ENCODE measurements at regions not wholly inside any gene's neighbourhood (a gene's known extent, or its start where the extent isn't known, plus 50 kb on each side); places are given as distances from the start of the nearest gene placed in this dataset.

DNA sequence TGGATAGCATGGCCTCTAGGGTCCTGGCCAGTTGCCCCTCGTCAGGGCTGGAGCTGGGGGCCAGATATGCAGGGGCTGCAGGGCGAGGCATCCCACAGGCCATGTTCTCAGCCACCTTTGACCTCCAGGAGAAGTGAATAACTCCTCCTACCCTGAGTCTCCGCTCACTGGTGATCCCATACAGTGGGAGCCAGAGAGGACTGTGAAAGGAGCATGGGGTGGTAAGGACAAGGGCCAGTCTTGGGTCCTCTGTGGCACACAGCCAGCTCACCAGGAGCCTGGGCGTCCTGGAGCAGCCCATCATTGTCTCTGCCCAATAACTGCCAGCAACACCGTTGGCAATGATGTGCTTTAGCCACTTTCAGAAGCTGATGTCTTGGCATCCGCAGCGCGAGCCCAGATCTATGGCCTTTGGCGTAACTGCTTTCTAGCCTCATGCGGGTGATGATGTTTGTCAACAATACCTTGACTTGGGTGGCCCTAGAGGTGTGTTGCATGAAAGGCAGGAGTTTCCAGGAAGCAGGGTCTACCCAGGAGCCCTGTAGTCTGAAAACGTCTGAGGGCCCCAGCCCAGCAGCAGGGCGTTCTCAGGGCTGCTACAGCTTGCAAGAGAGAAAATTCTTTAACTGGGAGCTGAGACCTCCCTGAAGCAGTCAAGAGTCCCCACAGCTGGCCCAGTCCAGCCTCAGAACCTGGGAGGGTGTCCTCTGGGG is 61.1 kb upstream of the IQSEC1 start:
- Histone ChIP-seq H3K4me3 (ENCODE audit: low read depth in 1 of 5, low read length in 5 of 5) (no peak overlapping the region), H3K9me3 (ENCODE audit: control insufficient read depth in 5 of 5, low read length in 5 of 5) (no peaks in the 10 kb centered on the region), H3K27ac (ENCODE audit: low read depth, low read length) (no peak overlapping the region), H3K36me3 (ENCODE audit: control insufficient read depth in 5 of 5, insufficient read depth in 5 of 5, low read length in 5 of 5) (no peaks in the 10 kb centered on the region), H3K4me1 (ENCODE audit: control insufficient read depth in 5 of 5, insufficient read depth in 5 of 5, low read length in 5 of 5) (peaks cover 0 to 34% (median 19%) of the 10 kb centered on the region in 5 donors), H3K27me3 (ENCODE audit: control insufficient read depth in 5 of 5, insufficient read depth in 4 of 5, low read length in 5 of 5) (no peaks in the 10 kb centered on the region), H3K9ac (ENCODE audit: low read length in 5 of 5) (no peak overlapping the region)

GRCh38 chr3:13133471-13133981 is 60.3 kb upstream of the IQSEC1 start:
- H3K4me1 ChIP-seq (ENCODE audit: control insufficient read depth in 5 of 5, insufficient read depth in 5 of 5, low read length in 5 of 5): peaks cover 0 to 34% (median 19%) of the 10 kb centered on the region in 5 donors
- no peak overlapping the region for H3K27ac ChIP-seq (ENCODE audit: low read depth, low read length)
- no peak overlapping the region for H3K9ac ChIP-seq (ENCODE audit: low read length in 5 of 5)
- H3K4me3 ChIP-seq (ENCODE audit: low read depth in 1 of 5, low read length in 5 of 5): no peak overlapping the region
- no peaks in the 10 kb centered on the region for H3K36me3 ChIP-seq (ENCODE audit: control insufficient read depth in 5 of 5, insufficient read depth in 5 of 5, low read length in 5 of 5)
- no peaks in the 10 kb centered on the region for H3K9me3 ChIP-seq (ENCODE audit: control insufficient read depth in 5 of 5, low read length in 5 of 5)
- H3K27me3 ChIP-seq (ENCODE audit: control insufficient read depth in 5 of 5, insufficient read depth in 4 of 5, low read length in 5 of 5): no peaks in the 10 kb centered on the region

- Histone ChIP-seq H3K27ac (ENCODE audit: low read depth, low read length) (no peak overlapping the region), H3K27me3 (ENCODE audit: control insufficient read depth in 5 of 5, insufficient read depth in 4 of 5, low read length in 5 of 5) (no peaks in the 10 kb centered on the region), H3K9ac (ENCODE audit: low read length in 5 of 5) (no peak overlapping the region), H3K4me3 (ENCODE audit: low read depth in 1 of 5, low read length in 5 of 5) (no peak overlapping the region), H3K36me3 (ENCODE audit: control insufficient read depth in 5 of 5, insufficient read depth in 5 of 5, low read length in 5 of 5) (no peaks in the 10 kb centered on the region), H3K9me3 (ENCODE audit: control insufficient read depth in 5 of 5, low read length in 5 of 5) (no peaks in the 10 kb centered on the region), H3K4me1 (ENCODE audit: control insufficient read depth in 5 of 5, insufficient read depth in 5 of 5, low read length in 5 of 5) (peaks cover 0 to 34% (median 19%) of the 10 kb centered on the region in 5 donors)
Observed at GRCh38 chr3:13132731-13133410, 59.6 kb upstream of the IQSEC1 start.

DNA sequence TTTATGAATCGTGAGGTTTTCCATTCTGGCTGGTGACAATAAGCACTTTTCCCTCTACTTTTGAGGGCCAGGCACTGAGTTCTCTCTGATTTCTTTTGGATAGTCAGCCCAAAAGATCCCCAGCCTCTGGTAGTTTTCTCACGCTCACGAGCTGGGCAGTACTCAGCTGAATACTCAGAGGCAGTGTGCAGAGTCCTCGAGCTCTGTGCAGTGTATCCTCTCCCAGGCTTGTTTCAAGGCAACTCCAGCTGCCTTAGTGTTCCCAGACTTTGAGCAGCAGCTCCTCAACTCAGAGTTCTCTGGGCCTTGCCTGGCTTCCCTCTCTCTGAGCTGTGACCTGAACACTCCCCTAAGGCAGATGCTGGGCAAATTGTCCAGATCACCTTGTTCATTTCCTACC is 59.1 kb upstream of the IQSEC1 start:
- no peaks in the 10 kb centered on the region for H3K36me3 ChIP-seq (ENCODE audit: control insufficient read depth in 5 of 5, insufficient read depth in 5 of 5, low read length in 5 of 5)
- H3K4me1 ChIP-seq (ENCODE audit: control insufficient read depth in 5 of 5, insufficient read depth in 5 of 5, low read length in 5 of 5): peaks cover 0 to 34% (median 19%) of the 10 kb centered on the region in 5 donors
- H3K9me3 ChIP-seq (ENCODE audit: control insufficient read depth in 5 of 5, low read length in 5 of 5): no peaks in the 10 kb centered on the region
- no peak overlapping the region for H3K27ac ChIP-seq (ENCODE audit: low read depth, low read length)
- H3K27me3 ChIP-seq (ENCODE audit: control insufficient read depth in 5 of 5, insufficient read depth in 4 of 5, low read length in 5 of 5): no peaks in the 10 kb centered on the region
- H3K9ac ChIP-seq (ENCODE audit: low read length in 5 of 5): no peak overlapping the region
- no peak overlapping the region for H3K4me3 ChIP-seq (ENCODE audit: low read depth in 1 of 5, low read length in 5 of 5)

DNA sequence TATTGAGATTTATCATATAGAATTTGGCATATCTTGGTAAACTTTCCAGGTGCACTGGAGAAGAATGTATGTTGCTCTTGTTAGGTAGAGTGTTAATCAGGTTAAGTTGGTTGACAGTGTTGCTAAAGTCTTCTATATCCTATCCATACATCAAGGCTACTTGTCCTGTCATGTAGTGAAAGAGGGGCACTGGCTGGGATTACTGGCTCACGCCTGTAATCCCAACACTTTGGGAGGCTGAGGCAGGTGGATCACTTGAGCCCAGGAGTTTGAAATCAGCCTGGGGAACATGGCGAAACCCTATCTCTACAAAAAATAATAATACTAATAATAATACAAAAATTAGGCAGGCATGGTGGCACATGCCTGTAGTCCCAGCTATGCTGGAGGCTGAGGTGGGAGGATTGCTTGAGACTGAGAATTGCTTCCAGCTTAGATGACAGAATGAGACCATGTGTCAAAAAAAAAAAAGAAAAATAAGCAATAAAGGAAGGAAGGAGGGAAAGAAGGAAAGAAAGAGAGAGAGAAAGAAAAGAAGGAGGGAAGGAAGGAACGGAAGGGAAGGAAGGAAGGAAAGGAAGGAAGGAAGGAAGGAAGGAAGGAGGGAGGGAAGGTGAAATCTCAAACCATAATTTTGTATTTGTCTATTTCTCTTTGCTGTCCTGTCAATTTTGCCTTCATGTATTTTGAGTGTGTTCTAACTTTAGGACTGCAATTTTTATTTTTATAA is 57.4 kb upstream of the IQSEC1 start:
- Histone ChIP-seq H3K4me1 (ENCODE audit: control insufficient read depth in 5 of 5, insufficient read depth in 5 of 5, low read length in 5 of 5) (peaks cover 0 to 28% (median 17%) of the 10 kb centered on the region in 5 donors), H3K9me3 (ENCODE audit: control insufficient read depth in 5 of 5, low read length in 5 of 5) (no peaks in the 10 kb centered on the region)

GRCh38 chr3:13125092-13126015 is 52.1 kb upstream of the IQSEC1 start:
- Histone ChIP-seq H3K27me3 (ENCODE audit: control insufficient read depth in 5 of 5, insufficient read depth in 4 of 5, low read length in 5 of 5) (peaks cover 0 to 4% (median 0%) of the 10 kb centered on the region in 5 donors), H3K4me1 (ENCODE audit: control insufficient read depth in 5 of 5, insufficient read depth in 5 of 5, low read length in 5 of 5) (no peaks in the 10 kb centered on the region), H3K36me3 (ENCODE audit: control insufficient read depth in 5 of 5, insufficient read depth in 5 of 5, low read length in 5 of 5) (no peaks in the 10 kb centered on the region), H3K27ac (ENCODE audit: low read depth, low read length) (no peak overlapping the region), H3K9me3 (ENCODE audit: control insufficient read depth in 5 of 5, low read length in 5 of 5) (no peaks in the 10 kb centered on the region), H3K9ac (ENCODE audit: low read length in 5 of 5) (no peak overlapping the region), H3K4me3 (ENCODE audit: low read depth in 1 of 5, low read length in 5 of 5) (no peak overlapping the region)

More for the DNA sequence above, 57.4 kb upstream of the IQSEC1 start:
- H3K27ac ChIP-seq (ENCODE audit: low read depth, low read length): no peak overlapping the region
- no peak overlapping the region for H3K4me3 ChIP-seq (ENCODE audit: low read depth in 1 of 5, low read length in 5 of 5)
- H3K9ac ChIP-seq (ENCODE audit: low read length in 5 of 5): no peak overlapping the region
- no peaks in the 10 kb centered on the region for H3K27me3 ChIP-seq (ENCODE audit: control insufficient read depth in 5 of 5, insufficient read depth in 4 of 5, low read length in 5 of 5)
- H3K36me3 ChIP-seq (ENCODE audit: control insufficient read depth in 5 of 5, insufficient read depth in 5 of 5, low read length in 5 of 5): no peaks in the 10 kb centered on the region

- H3K27me3 ChIP-seq (ENCODE audit: control insufficient read depth in 5 of 5, insufficient read depth in 4 of 5, low read length in 5 of 5): peaks cover 0 to 7% (median 0%) of the 10 kb centered on the region in 5 donors
- no peak overlapping the region for H3K4me3 ChIP-seq (ENCODE audit: low read depth in 1 of 5, low read length in 5 of 5)
- no peaks in the 10 kb centered on the region for H3K36me3 ChIP-seq (ENCODE audit: control insufficient read depth in 5 of 5, insufficient read depth in 5 of 5, low read length in 5 of 5)
- no peaks in the 10 kb centered on the region for H3K9me3 ChIP-seq (ENCODE audit: control insufficient read depth in 5 of 5, low read length in 5 of 5)
- H3K27ac ChIP-seq (ENCODE audit: low read depth, low read length): no peak overlapping the region
- H3K4me1 ChIP-seq (ENCODE audit: control insufficient read depth in 5 of 5, insufficient read depth in 5 of 5, low read length in 5 of 5): no peaks in the 10 kb centered on the region
- H3K9ac ChIP-seq (ENCODE audit: low read length in 5 of 5): no peak overlapping the region
Observed at GRCh38 chr3:13124631-13125030, 51.4 kb upstream of the IQSEC1 start.

DNA sequence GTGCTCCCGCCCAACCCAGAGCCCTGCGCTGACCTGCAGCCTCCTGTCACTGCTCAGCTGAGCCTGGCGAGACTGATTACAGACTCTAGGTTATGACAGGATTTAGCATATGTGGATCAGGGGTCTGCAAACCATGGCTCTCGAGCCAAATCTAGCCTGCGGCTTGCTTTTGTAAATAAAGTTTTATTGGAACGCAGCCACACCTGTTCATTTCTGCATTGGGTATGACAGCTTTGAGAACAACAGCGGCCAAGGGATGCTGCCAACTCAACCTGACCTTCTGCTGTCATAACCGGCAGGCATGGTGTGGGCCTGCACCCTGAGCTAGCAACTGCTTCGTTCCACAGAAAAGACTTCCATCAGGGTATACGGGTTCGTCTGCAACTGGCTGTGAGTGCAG is 50.5 kb upstream of the IQSEC1 start:
- H3K36me3 ChIP-seq (ENCODE audit: control insufficient read depth in 5 of 5, insufficient read depth in 5 of 5, low read length in 5 of 5): no peaks in the 10 kb centered on the region
- peaks cover 0 to 7% (median 0%) of the 10 kb centered on the region in 5 donors for H3K27me3 ChIP-seq (ENCODE audit: control insufficient read depth in 5 of 5, insufficient read depth in 4 of 5, low read length in 5 of 5)
- H3K4me1 ChIP-seq (ENCODE audit: control insufficient read depth in 5 of 5, insufficient read depth in 5 of 5, low read length in 5 of 5): no peaks in the 10 kb centered on the region
- H3K9ac ChIP-seq (ENCODE audit: low read length in 5 of 5): no peak overlapping the region
- H3K27ac ChIP-seq (ENCODE audit: low read depth, low read length): no peak overlapping the region
- H3K4me3 ChIP-seq (ENCODE audit: low read depth in 1 of 5, low read length in 5 of 5): no peak overlapping the region
- H3K9me3 ChIP-seq (ENCODE audit: control insufficient read depth in 5 of 5, low read length in 5 of 5): no peaks in the 10 kb centered on the region

GRCh38 chr3:13123013-13123654 is 49.9 kb upstream of the IQSEC1 start:
- Histone ChIP-seq H3K9ac (ENCODE audit: low read length in 5 of 5) (no peak overlapping the region), H3K36me3 (ENCODE audit: control insufficient read depth in 5 of 5, insufficient read depth in 5 of 5, low read length in 5 of 5) (no peaks in the 10 kb centered on the region), H3K4me1 (ENCODE audit: control insufficient read depth in 5 of 5, insufficient read depth in 5 of 5, low read length in 5 of 5) (no peaks in the 10 kb centered on the region), H3K27ac (ENCODE audit: low read depth, low read length) (no peak overlapping the region), H3K4me3 (ENCODE audit: low read depth in 1 of 5, low read length in 5 of 5) (no peak overlapping the region), H3K27me3 (ENCODE audit: control insufficient read depth in 5 of 5, insufficient read depth in 4 of 5, low read length in 5 of 5) (peaks cover 0 to 7% (median 0%) of the 10 kb centered on the region in 5 donors), H3K9me3 (ENCODE audit: control insufficient read depth in 5 of 5, low read length in 5 of 5) (no peaks in the 10 kb centered on the region)
